IPS-NIHi11 (cell line): ENCODE measurements at regions not wholly inside any gene's neighbourhood (a gene's known extent, or its start where the extent isn't known, plus 50 kb on each side); places are given as distances from the start of the nearest gene placed in this dataset.
"Not testable (repeated sequence)": the region's sequence is repeated elsewhere in the genome, so short reads cannot be mapped to it uniquely, and the experiment has no call there.

Experiments
- DNase-seq: peaks from one replicate; pipeline ENCODE4 v3.0.0; 2012; ENCODE audit warnings: mixed read lengths, low spot score

DNA sequence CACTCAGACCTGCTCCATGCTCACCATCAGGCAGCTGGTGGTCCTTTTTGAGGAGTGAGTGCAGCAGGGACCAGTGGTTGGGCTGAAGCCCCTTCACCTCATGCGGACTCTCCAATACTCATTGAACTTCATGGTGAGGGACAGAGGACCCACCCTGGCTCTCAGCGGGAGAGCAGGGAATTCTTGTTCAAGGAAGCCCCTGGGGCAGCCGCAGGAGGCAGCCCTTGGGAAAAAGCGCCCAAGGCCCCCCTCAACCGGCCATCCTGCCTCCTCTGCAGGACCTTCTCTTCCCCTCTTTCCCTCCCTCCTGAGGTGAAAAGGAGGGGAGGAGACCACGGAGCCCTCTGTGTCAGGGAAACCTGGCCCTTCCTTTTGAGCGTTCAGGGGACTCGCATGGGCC, 4510.9 kb upstream of the OR11H1 start:
- not testable (repeated sequence) for DNase-seq

DNA sequence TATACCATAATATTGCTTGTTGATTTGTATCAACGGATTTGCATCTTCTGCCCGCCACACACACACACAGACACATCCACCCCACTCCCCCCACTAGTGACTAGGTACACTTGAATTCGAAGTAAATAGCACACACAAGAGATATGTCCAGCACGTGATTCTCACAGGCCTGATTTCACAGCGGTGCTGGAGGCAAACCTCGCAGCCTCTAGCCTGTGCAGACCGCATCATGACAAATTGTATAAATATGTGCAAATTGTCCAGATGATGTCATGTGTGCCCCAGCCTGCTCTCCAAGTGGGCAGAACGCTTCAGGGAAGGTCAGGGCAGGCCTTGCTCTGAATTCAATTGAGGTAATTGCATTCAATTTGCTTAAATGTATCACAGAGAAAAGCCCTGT, 4507.5 kb upstream of the OR11H1 start:
- not testable (repeated sequence) for DNase-seq

DNA sequence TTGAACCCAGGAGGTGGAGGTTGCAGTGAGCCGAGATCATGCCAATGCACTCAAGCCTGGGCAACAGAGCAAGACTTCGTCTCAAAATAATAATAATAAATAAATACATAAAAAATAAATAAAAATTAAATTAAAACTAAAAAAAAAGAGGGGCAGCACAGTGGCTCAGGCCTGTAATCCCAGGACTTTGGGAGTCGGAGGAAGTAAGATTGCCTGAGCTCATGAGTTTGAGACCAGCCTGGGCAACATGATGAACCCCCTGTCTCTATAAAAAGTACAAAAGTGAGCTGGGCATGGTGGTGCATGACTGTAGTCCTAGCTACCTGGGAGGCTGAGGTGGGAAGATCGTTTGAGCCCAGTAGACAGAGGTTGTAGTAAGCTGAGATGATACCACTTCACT, 4501.5 kb upstream of the OR11H1 start:
- not testable (repeated sequence) for DNase-seq

DNA sequence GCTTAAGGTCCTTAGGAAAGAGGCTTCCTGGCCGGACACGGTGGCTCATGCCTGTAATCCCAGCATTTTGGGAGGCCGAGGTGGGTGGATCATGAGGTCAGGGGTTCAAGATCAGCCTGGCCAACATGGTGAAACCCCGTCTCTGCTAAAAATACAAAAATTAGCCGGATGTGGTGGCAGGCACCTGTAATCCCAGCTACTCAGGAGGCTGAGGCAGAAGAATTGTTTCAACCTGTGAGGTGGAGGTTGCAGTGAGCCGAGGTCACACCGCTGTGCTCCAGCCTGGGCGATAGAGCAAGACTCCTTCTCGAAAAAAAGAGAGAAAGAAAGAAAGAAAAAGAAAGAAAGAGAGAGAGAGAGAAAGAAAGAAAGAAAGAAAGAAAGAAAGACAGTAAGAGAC, 4500.9 kb upstream of the OR11H1 start:
- DNase-seq, result not testable (repeated sequence)

DNA sequence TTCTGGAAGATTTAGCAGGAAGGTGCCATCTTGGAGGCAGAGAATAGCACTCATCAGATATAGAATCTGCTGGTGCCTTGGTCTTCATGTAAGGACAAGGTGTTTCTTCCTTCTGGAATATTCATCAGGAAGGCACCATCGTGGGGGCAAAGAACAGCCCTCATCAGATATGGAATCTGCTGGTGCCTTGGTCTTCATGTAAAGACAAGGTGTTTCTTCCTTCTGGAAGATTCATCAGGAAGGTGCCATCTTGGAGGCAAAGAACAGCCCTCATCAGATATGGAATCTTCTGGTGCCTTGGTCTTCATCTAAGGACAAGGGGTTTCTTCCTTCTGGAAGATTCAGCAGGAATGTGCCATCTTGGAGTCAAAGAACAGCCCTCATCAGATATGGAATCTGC, 4500.5 kb upstream of the OR11H1 start:
- DNase-seq, result not testable (repeated sequence)

DNA sequence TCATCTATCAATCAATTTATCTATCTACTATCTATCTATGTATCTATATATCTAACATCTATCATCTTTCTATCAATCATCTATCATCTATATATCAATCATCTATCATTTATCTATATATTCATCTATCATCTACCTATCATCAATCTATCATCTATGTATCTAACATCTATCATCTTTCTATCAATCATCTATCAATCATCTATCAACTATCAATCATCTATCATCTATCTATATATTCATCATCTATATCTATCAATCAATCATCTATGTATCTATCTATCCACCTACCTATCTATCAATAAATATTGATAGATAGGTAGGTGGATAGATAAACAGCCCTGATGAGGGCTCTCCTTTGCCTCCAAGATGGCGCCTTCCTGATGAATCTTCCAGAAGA, 4499.8 kb upstream of the OR11H1 start:
- not testable (repeated sequence) for DNase-seq

DNA sequence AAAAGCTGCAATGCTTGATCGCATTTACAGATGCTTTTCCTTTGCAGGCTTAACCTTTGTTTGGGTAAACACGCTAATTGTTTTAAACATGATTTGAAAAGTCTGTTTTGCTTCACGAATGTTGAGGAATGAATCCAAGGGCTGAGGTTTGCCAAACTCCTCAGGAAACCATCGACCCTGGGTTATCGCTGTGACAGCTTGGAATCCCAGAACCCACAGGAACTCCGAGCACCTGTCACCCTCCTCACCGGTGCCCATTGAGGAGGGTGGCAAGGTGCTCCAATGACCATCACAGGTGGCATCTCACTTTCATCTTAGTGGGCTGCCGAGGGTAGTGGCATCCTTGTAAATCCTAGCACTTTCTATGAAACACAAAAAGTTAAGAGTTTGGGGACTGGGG, 4498.5 kb upstream of the OR11H1 start:
- not testable (repeated sequence) for DNase-seq

DNA sequence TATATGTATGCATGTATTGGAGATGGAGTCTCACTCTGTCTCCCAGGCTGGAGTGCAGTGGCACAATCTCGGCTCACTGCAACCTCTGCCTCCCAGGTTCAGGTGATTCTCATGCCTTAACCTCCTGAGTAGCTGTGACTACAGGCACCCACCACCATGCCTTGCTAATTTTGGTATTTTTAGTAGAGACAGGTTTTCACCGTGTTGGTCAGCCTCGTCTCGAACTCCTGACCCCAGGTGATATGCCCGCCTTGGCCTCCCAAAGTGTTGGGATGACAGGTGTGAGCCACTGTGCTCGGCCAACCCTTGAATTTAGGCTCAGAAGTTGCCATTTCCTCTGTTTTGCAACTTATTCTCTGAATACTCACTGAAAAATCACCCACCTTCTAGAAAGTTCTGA, 4498.0 kb upstream of the OR11H1 start:
- not testable (repeated sequence) for DNase-seq

DNA sequence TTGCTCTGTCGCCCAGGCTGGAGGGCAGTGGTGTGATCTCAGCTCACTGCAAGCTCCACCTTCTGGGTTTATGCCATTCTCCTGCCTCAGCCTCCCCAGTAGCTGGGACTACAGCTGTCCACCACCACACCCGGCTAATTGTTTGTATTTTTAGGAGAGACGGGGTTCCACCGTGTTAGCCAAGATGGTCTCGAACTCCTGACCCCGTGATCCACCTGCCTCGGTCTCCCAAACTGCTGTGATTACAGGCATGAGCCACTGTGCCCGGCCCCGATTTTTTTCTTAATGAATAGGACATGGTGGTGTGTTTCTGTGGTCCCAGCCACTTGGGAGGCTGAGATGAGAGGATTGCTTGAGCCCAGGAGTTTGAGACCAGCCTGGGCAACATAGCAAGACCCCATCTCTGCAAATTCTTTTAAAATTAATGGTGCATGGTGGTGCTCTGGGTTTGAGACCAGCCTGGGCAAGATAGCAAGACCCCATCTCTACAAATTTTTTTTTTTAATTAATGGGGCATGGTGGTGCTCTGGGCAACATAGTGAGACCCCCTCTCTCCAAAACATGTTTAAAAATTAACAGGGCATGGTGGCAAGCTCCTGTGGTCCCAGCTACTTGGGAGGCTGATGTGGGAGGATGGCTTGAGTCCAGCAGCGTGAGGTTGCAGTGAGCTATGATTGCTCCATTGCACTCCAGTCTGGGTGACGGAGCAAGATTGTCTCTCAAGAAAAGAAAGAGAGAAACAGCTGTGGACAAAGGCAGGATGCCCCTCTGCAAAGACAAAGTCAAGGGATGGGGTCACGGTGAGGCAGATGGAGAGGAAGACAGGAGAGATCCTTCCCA, 4497.2 kb upstream of the OR11H1 start:
- not testable (repeated sequence) for DNase-seq

DNA sequence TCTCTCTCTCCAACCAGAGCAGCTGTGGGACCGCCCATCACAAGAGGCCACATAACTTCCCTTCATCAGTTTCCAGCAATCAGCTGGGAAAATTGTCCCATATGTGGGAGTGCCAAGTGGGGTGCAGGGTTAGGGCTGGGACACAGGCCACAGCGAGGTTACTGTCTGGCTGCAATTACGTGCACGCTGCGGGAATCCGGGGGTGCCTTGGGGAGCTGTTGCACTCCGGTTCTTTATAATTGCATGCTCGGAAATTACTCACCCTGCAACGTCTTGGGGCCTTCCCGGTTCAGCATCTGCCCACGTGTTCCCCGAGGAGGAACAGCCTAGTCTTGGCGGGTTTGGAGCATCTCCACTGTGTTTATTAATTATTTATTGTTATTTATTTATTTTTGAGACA, 4495.9 kb upstream of the OR11H1 start:
- not testable (repeated sequence) for DNase-seq

DNA sequence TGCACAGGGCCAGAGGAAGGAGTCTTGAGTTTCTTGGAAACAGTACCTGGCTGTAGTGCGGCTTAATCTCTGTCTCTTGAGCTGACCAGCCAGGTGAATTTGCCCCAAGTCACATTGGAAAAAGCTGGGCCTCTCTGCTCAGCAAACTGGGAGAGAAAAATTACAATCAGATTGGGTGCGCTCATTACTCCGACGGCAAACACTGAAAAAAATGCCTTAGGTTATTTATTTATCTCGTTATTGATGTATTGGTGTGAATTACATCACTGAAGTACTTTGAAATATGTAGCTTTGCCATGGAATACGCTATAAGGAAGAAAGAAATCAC, 4493.4 kb upstream of the OR11H1 start:
- not testable (repeated sequence) for DNase-seq

DNA sequence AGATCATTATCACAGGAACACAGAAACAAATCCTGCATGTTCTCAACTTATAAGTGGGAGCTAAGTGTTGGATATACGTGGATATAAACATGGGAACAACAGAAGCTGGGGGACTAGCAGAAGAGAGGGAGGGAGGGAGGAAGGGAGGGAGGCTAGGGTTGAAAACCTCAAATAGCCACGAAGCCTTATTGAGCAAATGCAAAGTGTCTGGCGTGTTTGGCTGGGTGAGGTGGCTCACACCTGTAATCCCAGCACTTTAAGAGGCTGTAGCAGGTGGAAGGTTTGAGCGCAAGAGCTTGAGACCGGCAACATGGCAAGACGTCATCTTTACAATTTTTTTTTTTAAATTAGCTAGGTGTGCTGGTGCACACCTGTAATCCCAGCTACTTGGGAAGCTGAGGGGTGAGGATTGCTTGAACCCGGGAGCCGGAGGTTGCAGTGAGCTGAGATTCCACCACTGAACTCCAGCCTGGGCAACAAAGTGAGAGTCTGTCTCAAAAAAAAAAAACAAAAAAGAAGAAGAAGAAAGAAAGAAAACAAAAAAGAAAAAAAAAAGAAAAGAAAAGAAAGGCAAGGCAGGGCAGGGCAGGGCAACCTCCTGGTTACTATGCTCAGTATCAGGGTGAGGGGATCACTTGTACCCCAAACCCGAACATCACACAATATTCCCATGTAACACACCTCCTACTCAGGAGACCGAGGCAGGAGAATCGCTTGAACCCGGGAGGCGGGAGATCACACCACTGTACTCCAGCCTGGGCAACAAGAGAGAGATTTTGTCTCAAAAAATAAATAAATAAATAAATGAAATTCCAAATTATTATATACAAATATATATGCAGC, 4492.7 kb upstream of the OR11H1 start:
- DNase-seq, result not testable (repeated sequence)

DNA sequence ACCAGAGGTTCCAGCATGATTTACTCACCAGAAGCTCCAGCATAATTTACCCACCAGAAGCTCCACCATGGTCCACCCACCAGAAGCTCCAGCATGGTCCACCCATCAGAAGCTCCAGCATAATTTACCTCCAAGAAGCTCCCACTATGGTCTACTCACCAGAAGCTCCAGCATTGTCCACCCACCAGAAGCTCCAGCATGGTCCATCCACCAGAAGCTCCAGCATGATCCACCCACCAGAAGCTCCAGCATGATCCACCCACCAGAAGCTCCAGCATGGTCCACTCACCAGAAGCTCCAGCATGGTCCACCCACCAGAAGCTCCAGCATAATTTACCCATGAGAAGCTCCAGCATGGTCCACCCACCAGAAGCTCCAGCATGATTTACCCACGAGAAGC, 4490.7 kb upstream of the OR11H1 start:
- DNase-seq, result not testable (repeated sequence)

DNA sequence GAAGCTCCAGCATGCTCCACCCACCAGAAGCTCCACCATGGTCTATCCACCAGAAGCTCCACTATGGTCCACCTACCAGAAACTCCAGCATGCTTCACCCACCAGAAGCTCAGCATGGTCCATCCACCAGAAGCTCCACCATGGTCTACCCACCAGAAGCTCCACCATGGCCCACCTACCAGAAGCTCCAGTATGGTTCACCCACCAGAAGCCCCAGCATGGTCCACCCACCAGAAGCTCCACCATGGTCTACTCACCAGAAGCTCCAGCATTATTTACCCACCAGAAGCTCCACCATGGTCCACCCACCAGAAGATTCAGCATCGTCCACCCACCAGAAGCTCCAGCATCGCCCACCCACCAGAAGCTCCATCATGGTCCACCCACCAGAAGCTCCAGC, 4490.2 kb upstream of the OR11H1 start:
- DNase-seq, result not testable (repeated sequence)

DNA sequence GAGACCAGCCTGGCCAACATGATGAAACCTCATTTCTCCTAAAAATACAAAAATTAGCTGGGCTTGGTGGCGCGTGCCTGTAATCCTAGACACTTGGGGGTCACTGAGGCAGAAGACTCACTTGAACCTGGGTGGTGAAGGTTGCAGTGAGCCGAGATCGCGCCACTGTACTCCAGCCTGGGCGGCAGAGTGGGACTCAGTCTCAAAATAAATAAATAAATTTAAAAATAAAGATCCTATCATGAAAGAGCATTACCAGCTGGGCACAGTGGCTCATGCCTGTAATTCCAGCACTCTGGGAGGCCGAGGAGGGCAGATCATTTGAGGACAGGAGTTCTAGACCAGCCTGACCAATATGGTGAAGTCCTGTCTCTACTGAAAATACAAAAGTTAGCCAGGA, 4489.2 kb upstream of the OR11H1 start:
- DNase-seq, result not testable (repeated sequence)

DNA sequence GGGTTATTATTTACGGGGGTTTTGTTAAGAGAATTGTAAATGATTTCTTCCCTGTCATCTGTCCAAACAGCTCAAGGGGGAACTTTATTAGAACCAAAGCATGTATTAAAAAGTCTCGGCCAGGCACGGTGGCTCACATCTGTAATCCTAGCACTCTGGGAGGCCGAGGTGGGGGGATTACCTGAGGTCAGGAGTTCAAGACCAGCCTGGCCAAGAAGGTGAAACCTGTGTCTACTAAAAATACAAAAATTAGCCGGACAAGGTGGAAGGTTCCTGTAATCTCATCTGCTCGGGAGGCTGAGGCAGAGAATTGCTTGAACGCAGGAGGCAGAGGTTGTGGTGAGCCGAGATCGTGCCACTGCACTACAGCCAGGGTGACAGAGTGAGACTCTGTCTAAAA, 4486.6 kb upstream of the OR11H1 start:
- DNase-seq, result not testable (repeated sequence)

DNA sequence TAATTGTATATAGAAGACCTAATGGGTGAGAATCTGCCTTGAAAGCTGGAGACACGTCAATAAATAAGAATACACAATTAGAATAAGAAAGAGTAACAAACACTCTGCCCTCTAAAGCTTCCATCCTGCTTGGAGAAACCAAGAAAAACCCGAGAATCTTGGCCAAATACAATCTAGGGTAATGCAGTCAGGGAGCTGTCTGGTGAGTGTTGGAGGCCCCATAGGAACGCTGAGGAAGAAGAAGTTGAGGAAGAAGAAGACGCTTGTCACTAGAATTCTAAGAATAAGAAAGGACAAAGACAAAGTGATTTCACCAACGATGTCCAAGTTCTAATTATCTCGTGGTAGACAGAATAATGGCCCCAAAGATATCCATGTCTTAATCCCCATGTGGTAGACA, 4485.9 kb upstream of the OR11H1 start:
- DNase-seq, result no peak

DNA sequence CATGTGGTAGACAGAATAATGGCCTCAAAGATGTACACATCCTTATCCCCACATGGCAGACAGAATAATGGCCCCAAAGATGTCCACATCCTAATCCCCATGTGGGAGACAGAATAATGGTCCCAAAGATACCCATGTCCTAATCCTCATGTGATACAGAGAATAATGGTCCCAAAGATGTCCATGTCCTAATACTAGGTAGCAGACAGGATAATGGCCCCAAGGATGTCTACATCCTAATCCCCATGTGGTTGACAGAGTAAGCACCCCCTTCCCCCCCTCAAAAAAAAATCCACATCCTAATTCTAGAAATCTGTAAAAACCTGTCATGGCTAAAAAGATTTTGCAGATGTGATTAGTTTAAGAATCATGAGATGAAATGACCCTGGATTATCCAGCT, 4484.7 kb upstream of the OR11H1 start:
- DNase-seq, result not testable (repeated sequence)

DNA sequence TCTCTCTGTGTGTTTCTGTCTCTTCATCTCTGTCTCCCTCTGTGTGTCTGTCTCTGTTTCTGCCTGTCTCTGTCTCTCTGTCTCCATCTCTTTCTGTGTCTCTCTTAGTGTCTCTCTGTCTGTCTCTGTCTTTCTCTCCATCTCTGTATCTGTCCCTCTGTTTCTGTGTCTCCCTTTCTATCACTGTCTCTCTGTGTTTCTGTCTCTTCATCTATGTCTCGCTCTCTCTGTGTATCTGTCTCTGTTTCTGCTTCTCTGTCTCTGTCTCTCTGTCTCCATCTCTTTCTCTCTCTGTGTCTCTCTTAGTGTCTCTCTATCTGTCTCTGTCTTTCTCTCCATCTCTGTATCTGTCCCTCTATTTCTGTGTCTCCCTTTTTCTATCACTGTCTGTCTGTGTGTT, 4479.1 kb upstream of the OR11H1 start:
- not testable (repeated sequence) for DNase-seq

DNA sequence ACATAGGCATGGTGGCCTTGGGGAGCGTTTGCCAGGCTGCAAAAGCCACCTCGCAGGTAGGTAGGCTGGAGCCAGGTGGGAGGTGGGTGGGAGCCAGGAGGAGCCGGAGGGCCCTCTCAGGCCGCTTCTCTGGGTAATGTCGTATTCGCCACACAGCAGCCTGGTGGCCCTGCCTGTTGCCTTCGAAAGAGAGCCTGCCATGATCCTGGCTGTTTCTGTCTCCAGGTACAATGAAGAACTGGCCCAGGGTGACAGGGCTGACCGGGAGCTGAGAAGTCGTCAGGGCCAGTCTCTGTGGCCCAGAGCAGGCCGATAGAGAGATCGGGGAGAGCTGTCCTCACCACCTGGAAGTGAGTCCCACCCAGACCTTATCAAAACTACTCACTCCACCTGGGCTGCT, 4477.8 kb upstream of the OR11H1 start:
- not testable (repeated sequence) for DNase-seq

DNA sequence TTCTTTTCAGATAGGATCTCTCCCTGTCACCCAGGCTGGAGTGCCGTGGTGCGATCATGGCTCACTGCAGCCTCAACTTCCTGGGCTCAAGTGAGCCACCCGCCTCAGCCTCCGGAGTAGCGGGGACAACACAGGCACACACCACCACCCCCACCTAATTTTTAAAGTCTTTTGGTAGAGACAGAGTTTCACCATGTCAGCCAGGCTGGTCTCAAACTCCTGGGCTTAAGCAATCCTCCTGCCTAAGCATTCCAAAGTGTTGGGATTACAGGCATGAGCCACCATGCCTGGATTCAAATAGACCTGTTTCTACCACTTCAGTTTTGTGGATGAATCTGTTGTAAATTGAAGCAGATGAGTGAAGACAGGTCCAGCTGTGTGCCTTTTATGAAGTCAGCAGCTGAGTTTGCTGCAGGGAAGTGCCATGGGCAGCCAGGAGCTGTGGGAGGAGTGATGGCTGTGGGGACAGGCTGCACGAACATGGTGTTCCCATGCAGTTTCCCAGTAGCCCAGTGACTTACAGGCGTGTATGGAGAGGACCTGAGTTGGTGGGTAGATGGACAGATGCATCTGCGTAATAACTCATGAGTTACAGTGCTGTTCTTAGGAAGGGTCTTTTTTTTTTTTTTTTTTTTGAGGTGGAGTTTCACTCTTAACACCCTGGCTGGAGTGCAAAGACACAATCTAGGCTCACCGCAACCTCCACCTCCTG, 4476.4 kb upstream of the OR11H1 start:
- DNase-seq, result not testable (repeated sequence)
